Panc1 (cell line): ENCODE measurements at regions not wholly inside any gene's neighbourhood (a gene's known extent, or its start where the extent isn't known, plus 50 kb on each side); places are given as distances from the start of the nearest gene placed in this dataset.

Experiments
- ATAC-seq: fragments of 200-7000 bp; cut with Tn5 transposase; 2 replicates; pipeline ENCODE4 v1.9.1; 2020; ENCODE audit warnings: mild to moderate bottlenecking, moderate library complexity
- BruUV-seq: library from RNA; stranded (reverse); fragments of 400-500 nt; replicated peaks from 2 replicates; lab custom pipeline; 2021; lab: Mats Ljungman, UMichigan
- CTCF ChIA-PET: fragments of 300-600 bp; sonication (Branson Sonifier 250); formaldehyde crosslinking; loops from one replicate; lab custom pipeline; 2022; ENCODE audit warnings: antibody characterized with exemption; lab: Charles Lee
- POLR2A ChIA-PET: fragments of 300-600 bp; sonication (Branson Sonifier 250); formaldehyde crosslinking; loops from one replicate; lab custom pipeline; 2022; ENCODE audit warnings: antibody characterized with exemption; lab: Charles Lee
- DNase-seq: peaks from one replicate; pipeline ENCODE4 v3.0.0-alpha.2; 2010; ENCODE audit warnings: low read depth, low spot score
- H3K27ac ChIP-seq: 2 replicates; pipeline ENCODE4 v1.5.1; 2011; ENCODE audit warnings: mild to moderate bottlenecking, low read length, inconsistent platforms
- H3K27me3 ChIP-seq: fragments of 200-500 bp; sonication (Bioruptor generic); 2 replicates; pipeline ENCODE4 v1.6.0; 2014; ENCODE audit warnings: low read length, inconsistent platforms; ENCODE audit not compliant: control insufficient read depth, insufficient read depth
- H3K36me3 ChIP-seq: fragments of 200-500 bp; sonication (Bioruptor generic); 2 replicates; pipeline ENCODE4 v1.5.1; 2014; ENCODE audit warnings: inconsistent platforms, mild to moderate bottlenecking, low read length, moderate library complexity; ENCODE audit not compliant: control insufficient read depth, insufficient read depth
- H3K4me1 ChIP-seq: 2 replicates; pipeline ENCODE4 v1.5.1; 2011; ENCODE audit warnings: inconsistent platforms, mild to moderate bottlenecking, low read length, moderate library complexity; ENCODE audit not compliant: control insufficient read depth, insufficient read depth
- H3K4me3 ChIP-seq, 2 experiments: 2 replicates each; pipeline ENCODE4 v1.5.1; 2011 to 2012; ENCODE audit warnings: low read depth in 2 of 2, low read length in 2 of 2, mild to moderate bottlenecking in 2 of 2, inconsistent platforms in 1 of 2, moderate library complexity in 1 of 2
- H3K9me3 ChIP-seq: fragments of 200-500 bp; sonication (Bioruptor generic); 2 replicates; pipeline ENCODE4 v1.5.1; 2014; ENCODE audit warnings: low read depth, mild to moderate bottlenecking, inconsistent platforms, low read length, moderate library complexity; ENCODE audit not compliant: control insufficient read depth, insufficient read depth
- CTCF ChIP-seq: fragments of 450-650 bp; IDR thresholded peaks from 2 replicates; pipeline ENCODE4 v1.5.1; 2017; ENCODE audit warnings: mild to moderate bottlenecking
- POLR2AphosphoS5 ChIP-seq: IDR thresholded peaks from 2 replicates; pipeline ENCODE4 v1.6.1; 2012; ENCODE audit warnings: mild to moderate bottlenecking, low read depth, low read length, moderate library complexity
- REST ChIP-seq, 2 experiments: IDR thresholded peaks; 2 replicates each; pipeline ENCODE4 v1.6.1; 2011 to 2012; ENCODE audit warnings: low read depth in 2 of 2, control low read depth in 1 of 2, low read length in 1 of 2, mild to moderate bottlenecking in 1 of 2, moderate library complexity in 1 of 2; ENCODE audit not compliant: insufficient read depth in 1 of 2
- SIN3A ChIP-seq: IDR thresholded peaks from 2 replicates; pipeline ENCODE4 v1.6.1; 2012; ENCODE audit warnings: low read depth, mild to moderate bottlenecking, low read length, moderate library complexity, borderline replicate concordance; ENCODE audit not compliant: insufficient read depth
- TCF7L2 ChIP-seq: IDR thresholded peaks from 2 replicates; pipeline ENCODE4 v1.6.1; 2011; ENCODE audit warnings: mild to moderate bottlenecking, low read depth, low read length, inconsistent platforms
- in situ Hi-C: cut with HindIII; loops from 2 replicates; pipeline ENCODE4 v1.10.0; 2016; ENCODE audit warnings: low sequenced_read_pairs, low pct_unique_long_range_greater_than_20kb
- intact Hi-C: fragments of 100-400 bp; cut with micrococcal nuclease; formaldehyde crosslinking; loops from one replicate; pipeline ENCODE4 v1.10.0; 2022; ENCODE audit not compliant: unreplicated experiment

GRCh38 chr7:26444555-26444954 is 152.9 kb downstream of the SNX10 start:
- in situ Hi-C loops (no loop called here), intact Hi-C loops (no loop called here)
- ATAC-seq (no peak), DNase-seq (no peak)
- no TSS peak for BruUV-seq
- TF ChIP-seq TCF7L2: no peak
- ChIA-PET POLR2A (no interaction called here), CTCF (no interaction called here)
- Histone ChIP-seq H3K27ac (no peak overlapping the region), H3K36me3 (no peaks in the 10 kb centered on the region), H3K4me3 (no peak overlapping the region), H3K9me3 (no peaks in the 10 kb centered on the region), H3K4me1 (no peaks in the 10 kb centered on the region), H3K27me3 (peaks cover 8% of the 10 kb centered on the region; the same call in 1 of the 2 replicates)

- H3K36me3 ChIP-seq: no peaks in the 10 kb centered on the region
- no TSS peak for BruUV-seq
- in situ Hi-C loops (no loop called here), intact Hi-C loops (no loop called here)
- ATAC-seq (no peak), DNase-seq (no peak)
- POLR2A ChIA-PET: no interaction called here
- H3K4me1 ChIP-seq: no peaks in the 10 kb centered on the region
- CTCF ChIA-PET: no interaction called here
- no peak for TF ChIP-seq REST (IDR thresholded peaks at IDR 0.05; ENCODE audit: insufficient read depth in 1 of 2, low read depth in 2 of 2, low read length in 1 of 2)
- no peak for TF ChIP-seq TCF7L2
- no peak for TF ChIP-seq CTCF
- TF ChIP-seq POLR2AphosphoS5: no peak
- TF ChIP-seq SIN3A: no peak
- H3K27ac ChIP-seq: no peak overlapping the region
- H3K4me3 ChIP-seq: no peak overlapping the region
- H3K27me3 ChIP-seq: peaks cover 8% of the 10 kb centered on the region; the same call in 1 of the 2 replicates
- H3K9me3 ChIP-seq: no peaks in the 10 kb centered on the region
Measured at GRCh38 chr7:26447116-26447515, 155.5 kb downstream of the SNX10 start.
